ENCODE measurements at regions not wholly inside any gene's neighbourhood (a gene's known extent, or its start where the extent isn't known, plus 50 kb on each side); places are given as distances from the start of the nearest gene placed in this dataset.

GRCh38 chr2:67670747-67671183, 273.6 kb downstream of the ETAA1 start:
- TF ChIP-seq, protein P1, sequence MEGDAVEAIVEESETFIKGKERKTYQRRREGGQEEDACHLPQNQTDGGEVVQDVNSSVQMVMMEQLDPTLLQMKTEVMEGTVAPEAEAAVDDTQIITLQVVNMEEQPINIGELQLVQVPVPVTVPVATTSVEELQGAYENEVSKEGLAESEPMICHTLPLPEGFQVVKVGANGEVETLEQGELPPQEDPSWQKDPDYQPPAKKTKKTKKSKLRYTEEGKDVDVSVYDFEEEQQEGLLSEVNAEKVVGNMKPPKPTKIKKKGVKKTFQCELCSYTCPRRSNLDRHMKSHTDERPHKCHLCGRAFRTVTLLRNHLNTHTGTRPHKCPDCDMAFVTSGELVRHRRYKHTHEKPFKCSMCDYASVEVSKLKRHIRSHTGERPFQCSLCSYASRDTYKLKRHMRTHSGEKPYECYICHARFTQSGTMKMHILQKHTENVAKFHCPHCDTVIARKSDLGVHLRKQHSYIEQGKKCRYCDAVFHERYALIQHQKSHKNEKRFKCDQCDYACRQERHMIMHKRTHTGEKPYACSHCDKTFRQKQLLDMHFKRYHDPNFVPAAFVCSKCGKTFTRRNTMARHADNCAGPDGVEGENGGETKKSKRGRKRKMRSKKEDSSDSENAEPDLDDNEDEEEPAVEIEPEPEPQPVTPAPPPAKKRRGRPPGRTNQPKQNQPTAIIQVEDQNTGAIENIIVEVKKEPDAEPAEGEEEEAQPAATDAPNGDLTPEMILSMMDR (IDR thresholded peaks at IDR 0.05; ENCODE audit: control insufficient read depth, extremely low read depth, insufficient read depth), result no peak
- DNase-seq (ENCODE audit: low read depth), result no peak
- no peak overlapping the region for H3K4me3 ChIP-seq (ENCODE audit: low read depth, low read length)

GRCh38 chr2:67671464-67672450, 274.6 kb downstream of the ETAA1 start:
- DNase-seq (ENCODE audit: low read depth), result no peak
- TF ChIP-seq, protein P1 (IDR thresholded peaks at IDR 0.05; ENCODE audit: control insufficient read depth, extremely low read depth, insufficient read depth), result no peak
- H3K4me3 ChIP-seq (ENCODE audit: low read depth, low read length), result no peak overlapping the region

- DNase-seq (ENCODE audit: low read depth), result no peak
- TF ChIP-seq, protein P1 (IDR thresholded peaks at IDR 0.05; ENCODE audit: control insufficient read depth, extremely low read depth, insufficient read depth), result no peak
- H3K4me3 ChIP-seq (ENCODE audit: low read depth, low read length), result no peak overlapping the region
These were observed 277.5 kb downstream of the ETAA1 start for GRCh38 chr2:67674668-67675067.

DNA sequence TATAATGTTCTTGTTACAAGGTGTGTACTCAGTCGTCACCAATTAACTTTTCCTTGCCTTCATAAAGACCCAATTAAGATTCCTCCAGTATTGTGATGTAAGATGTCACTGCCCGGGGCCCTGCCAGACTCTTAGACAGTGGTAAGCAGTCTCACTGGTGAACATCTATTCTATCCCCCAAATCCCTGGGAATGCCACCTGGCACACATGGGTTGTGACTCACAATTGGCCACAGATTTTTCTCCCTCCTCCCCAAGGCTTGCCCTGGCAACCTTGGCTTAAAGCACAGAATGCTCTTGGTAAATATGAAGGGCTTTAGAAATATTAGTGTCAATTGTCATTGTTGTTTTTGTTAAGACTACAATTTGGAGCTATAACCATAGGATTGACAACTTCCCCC, 287.9 kb downstream of the ETAA1 start:
- DNase-seq (ENCODE audit: low read depth), result no peak
- TF ChIP-seq, protein P1 (IDR thresholded peaks at IDR 0.05; ENCODE audit: control insufficient read depth, extremely low read depth, insufficient read depth), result no peak
- H3K4me3 ChIP-seq (ENCODE audit: low read depth, low read length), result no peak overlapping the region

GRCh38 chr2:67686254-67686653, 289.1 kb downstream of the ETAA1 start:
- DNase-seq (ENCODE audit: low read depth), result no peak
- H3K4me3 ChIP-seq (ENCODE audit: low read depth, low read length), result no peak overlapping the region
- TF ChIP-seq, protein P1 (IDR thresholded peaks at IDR 0.05; ENCODE audit: control insufficient read depth, extremely low read depth, insufficient read depth), result no peak

GRCh38 chr2:67689186-67689585, 292.1 kb downstream of the ETAA1 start:
- DNase-seq (ENCODE audit: low read depth), result no peak
- TF ChIP-seq, protein P1 (IDR thresholded peaks at IDR 0.05; ENCODE audit: control insufficient read depth, extremely low read depth, insufficient read depth), result no peak
- no peak overlapping the region for H3K4me3 ChIP-seq (ENCODE audit: low read depth, low read length)
